ENCODE measurements at regions not wholly inside any gene's neighbourhood (a gene's known extent, or its start where the extent isn't known, plus 50 kb on each side); places are given as distances from the start of the nearest gene placed in this dataset.
"Not testable (repeated sequence)": the region's sequence is repeated elsewhere in the genome, so short reads cannot be mapped to it uniquely, and the experiment has no call there.

DNA sequence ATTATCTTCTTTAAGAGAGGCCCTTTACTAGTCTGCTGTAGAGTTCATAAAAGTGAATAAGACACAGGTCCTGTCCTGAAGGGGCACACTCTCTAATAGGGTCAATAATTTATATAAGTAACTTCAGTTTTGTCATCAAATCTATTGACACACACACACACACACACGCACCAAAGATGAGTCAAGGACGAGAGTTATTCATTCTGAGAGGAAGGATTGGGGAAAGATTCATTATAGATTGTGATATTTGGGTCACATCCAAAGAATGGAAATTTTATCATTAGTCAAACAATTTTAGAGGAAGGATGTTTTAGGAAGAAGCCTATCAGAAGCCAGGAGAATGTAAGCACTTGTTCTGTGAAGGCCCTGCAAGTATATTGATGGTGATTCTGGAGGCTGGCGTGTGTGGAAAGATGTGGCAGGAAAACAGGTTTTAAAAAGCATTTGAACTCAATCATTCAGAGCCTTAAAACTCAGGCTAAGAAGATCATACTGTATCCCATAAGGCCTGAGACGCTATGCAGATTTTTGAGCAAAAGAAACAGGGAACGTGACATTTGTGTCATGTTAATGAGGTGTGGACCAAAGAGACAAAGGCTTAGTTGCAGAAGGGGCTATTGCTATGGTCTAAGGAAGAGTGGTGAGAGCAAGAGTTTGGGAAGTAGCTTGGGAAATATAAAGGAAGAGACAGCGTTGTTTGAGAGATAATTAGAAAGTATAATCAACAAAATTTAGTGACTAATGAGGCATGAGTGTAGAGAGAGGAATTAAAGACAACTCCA lies 161.4 kb upstream of the PREP start:
- no peak for DNase-seq

DNA sequence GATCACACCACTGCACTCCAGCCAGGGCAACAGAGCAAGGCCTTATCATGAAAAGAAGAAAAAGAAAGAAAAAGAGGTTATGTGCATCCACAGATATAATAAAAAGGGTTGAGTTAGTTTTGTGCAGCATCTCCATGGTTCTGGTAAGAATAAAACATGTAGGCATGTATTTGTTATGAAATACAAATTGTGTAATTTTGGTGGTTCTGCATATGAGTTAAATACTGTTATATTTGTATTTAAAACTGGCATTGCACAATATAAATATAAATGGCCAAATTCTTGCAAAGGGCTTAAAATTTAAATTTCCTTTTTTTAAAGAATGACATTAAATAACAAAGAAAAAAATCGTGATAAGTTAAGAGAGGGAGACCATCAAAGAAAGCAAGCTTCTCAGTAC lies 159.1 kb upstream of the PREP start:
- DNase-seq, result no peak

- no peak for DNase-seq
Measured at GRCh38 chr6:105561486-105561885, 158.6 kb upstream of the PREP start.

DNA sequence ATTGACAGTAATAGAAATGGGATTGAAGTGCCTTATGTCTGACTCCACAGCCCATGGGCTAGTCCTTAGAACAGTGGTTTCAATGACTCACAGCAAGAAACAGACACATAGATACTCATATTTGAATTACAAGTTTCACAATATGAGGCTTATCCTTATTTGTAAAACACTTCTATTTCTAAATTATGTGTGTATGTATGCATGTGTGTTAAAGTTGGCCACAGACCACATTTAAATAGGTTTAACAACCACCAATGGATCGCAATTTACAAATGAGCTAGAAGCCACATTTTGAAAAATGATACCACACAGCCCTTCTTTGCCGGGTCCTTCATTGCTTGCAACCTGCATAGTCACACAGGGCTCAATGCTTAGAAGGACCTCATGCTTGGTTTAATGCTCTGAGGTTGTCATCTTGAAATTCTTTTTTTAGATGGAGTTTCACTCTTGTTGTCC lies 157.8 kb upstream of the PREP start:
- no peak for DNase-seq

GRCh38 chr6:105557291-105557690 lies 154.4 kb upstream of the PREP start:
- no peak for DNase-seq

GRCh38 chr6:105553171-105553570 lies 150.3 kb upstream of the PREP start:
- no peak for DNase-seq

DNA sequence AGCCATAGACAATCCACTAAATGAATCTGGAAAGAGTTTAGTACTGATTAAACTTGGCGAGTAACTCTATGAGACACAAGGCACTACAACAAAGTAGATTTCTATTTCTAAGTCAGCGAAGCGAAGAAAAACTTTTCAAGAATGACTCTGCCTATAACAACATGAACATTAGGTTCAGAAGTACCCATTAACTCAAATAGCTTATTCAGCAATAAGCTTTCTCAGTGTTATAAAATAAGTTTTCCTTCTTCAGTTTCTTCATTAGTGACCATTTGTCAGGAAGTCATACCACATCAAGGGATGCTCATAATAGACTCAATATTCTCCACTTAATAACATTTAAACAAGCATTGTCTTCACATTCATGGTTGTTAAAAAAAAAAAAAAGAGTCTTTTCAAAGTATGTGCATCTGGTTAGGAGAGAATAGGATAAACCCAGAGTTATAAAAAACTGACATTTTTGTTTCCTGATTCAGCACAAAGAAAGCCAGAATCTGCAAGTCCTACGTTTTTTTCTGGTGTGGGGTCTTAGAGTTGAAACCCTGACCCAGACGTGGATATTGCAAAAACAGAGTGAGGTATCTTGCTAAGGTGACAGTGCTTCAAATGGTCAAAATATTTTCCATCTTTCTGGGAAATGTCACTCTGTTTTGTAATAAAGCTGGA lies 148.2 kb upstream of the PREP start:
- DNase-seq, result no peak

GRCh38 chr6:105546754-105547153 lies 143.9 kb upstream of the PREP start:
- DNase-seq, result no peak

DNA sequence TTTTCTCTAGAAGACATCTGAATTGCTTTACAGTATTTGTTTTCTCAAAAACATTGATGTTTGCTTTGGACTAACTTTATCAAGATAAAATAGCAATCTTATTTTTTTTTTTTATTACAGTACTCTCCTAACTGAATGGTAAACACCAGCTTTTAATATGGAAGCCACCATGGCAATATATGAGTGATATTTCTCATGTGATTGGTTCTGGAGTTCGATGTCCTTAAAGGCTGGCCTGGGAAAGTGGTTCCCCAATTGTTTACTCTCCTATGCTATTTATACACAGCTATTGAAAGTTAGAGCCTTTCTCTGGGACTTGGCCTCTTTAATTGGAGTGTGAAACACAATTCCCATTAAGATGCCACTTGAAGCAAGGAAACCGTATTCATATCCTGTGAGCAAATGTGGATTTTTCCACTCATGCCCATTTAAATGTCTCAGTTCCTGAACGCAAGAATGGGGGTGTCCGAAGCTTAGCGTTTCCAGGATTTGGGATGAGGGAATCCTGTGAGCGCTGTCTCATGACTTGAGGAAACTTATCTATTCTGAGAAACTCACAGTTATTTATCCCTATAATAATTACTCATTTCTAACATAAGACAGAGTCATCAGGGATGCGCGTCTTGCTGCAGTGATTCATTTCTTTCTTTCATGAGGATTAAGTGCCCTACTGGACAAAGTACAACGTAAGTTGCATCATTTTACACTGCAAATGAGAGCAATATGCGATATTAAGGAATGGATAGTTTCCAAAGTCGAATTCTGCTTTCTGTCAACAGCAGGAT lies 143.3 kb upstream of the PREP start:
- no peak for DNase-seq

DNA sequence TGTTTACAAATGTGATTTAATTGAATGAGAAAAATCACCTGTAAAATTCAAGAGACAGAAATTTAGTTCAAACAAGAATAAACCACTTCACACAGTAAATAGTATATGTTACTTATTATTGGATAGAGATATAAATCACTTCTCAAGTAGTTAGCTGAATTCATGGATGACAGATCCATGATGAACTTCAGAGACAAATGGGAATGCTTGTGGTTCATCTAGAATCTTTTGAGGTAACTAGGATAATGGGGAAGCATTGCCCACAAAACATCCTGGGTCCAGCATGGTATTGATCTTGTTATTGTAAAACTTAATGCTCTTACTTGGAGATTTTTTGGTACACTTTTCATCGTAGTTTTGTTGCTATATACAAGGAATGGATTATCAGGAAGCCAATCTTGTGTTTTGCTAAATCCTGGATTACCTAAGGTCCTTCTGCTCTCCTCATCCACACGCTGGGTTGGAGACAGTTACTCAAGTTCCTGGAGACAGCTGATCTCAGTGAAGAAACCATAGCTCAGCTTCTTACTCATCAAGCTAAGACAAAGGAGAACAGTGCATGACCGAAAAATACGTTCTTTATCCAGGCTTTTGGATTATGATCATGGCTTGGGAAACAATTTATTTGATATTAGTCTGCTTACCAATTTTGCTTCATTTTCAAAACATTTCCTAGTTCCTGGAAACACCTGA lies 142.5 kb upstream of the PREP start:
- no peak for DNase-seq

GRCh38 chr6:105539911-105540310 lies 137.0 kb upstream of the PREP start:
- no peak for DNase-seq

GRCh38 chr6:105537981-105538578 lies 135.2 kb upstream of the PREP start:
- DNase-seq, result no peak

DNA sequence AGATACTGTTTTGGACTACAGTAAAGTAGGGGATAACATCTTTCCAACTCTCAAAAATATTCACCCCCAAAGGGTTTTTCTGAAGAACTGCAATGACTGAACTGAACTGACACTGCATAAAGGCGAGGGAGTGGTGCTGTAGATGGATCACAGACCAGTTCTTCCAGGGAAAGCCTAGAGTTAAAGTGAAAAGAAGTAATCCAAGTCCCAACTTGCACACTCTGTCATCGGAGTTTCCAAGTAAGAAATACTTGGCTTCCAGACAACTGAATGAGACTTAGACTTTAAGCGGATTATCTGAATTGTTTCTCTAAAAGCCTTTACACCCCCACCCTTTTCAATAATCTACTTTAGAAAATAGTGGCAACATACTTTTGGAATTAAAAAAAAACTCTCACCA lies 134.1 kb upstream of the PREP start:
- DNase-seq, result no peak

GRCh38 chr6:105533301-105533700 lies 130.4 kb upstream of the PREP start:
- no peak for DNase-seq

GRCh38 chr6:105526225-105526872 lies 123.5 kb upstream of the PREP start:
- no peak for DNase-seq

DNA sequence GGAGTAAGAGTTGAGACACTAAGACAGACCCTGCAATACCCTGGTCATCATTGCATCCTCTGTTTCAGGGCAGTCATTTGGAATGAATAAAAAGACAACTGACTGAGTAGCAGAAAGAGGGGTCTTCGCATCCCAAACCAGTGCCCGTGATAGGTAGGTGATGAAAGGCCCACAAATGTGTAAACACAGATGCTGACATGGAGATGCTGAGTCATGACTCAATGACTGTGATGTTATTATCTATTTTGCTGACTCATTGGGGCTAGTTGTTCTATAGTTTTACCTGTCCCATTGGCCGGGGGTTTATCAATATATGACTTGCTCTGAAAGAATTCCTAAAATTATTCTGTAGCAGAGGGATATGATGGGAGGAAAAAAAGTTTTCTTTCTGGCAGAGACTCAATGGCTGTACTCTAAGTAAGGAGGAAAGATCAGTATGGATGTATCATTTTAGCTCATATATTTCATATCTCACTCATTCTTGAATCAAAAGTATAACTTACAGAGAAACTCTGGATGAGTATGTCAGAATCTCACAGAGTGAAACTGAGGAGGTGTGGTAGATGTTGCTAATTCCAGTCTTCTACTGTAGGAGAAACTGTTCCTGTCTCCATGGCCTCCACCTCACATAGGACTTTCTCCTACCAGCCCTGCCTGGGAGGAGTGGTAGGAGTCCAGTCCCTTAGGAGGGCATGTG lies 119.9 kb upstream of the PREP start:
- DNase-seq, result no peak

DNA sequence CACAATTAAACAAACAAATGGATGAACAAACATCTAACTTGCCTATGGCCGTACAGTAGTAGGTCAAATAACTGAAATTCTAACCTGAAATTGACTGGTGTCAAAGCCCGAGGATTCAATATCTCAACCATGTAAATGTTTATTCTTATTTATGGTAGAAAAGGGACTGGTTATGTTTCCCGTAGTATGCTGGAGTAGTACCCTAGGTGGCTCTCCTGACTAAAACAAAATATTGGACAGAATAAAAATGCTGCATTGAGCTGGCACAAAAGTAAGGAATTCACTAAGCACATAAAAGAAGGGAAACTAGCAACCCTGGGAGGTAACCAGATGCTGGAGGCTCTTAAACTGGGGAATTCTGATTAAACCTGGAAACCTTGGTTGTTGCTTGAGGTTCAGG lies 117.1 kb upstream of the PREP start:
- no peak for DNase-seq

- DNase-seq, result not testable (repeated sequence)
Measured at GRCh38 chr6:105518993-105519392, 116.1 kb upstream of the PREP start.

- no peak for DNase-seq
Measured at GRCh38 chr6:105515054-105515453, 112.2 kb upstream of the PREP start.

DNA sequence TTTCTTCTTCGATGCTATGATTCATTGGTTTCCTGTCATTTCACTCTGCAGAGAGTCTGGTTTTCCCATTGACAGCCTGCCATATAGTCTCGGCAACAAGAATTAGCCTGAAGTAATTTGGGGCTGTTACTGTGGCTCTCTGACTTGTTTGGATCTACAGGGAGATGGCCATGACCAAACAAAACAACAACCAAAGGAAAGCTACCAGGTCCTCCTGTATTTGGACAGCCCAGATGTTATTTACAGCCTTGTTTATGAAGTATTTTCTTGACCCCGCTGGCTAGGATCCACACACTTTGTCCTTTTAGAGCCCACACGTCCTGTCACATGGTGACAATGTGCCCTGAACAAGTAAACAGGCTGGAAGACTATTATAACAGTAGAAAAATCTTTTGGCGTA lies 111.4 kb upstream of the PREP start:
- no peak for DNase-seq

- no peak for DNase-seq
Measured at GRCh38 chr6:105511639-105512038, 108.8 kb upstream of the PREP start.

DNA sequence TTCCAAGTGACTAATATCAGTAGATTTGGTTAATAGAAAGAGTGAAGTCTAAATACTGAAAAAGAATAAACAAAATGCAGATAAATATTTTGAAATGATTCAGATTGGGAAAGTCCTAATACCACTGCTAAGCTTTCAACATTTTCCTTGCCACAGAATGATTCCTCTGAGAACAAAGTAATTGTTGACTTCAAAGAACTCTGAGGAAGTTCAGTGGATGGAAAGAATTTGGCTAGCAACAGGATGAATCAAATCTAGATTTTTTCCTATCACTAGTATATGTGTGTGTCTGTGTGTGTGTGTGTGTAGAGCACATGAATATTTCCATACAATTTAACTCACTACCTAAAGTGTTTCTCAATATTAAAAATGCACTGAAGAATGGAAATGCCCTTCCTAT lies 107.9 kb upstream of the PREP start:
- DNase-seq, result no peak
